Muscle of arm (tissue), 1 donor: ENCODE measurements at regions not wholly inside any gene's neighbourhood (a gene's known extent, or its start where the extent isn't known, plus 50 kb on each side); places are given as distances from the start of the nearest gene placed in this dataset.
"Not testable (repeated sequence)": the region's sequence is repeated elsewhere in the genome, so short reads cannot be mapped to it uniquely, and the experiment has no call there.

Source experiments
- DNase-seq: peaks from one replicate; pipeline ENCODE4 v3.0.0-alpha.2; 2013

GRCh38 chr1:91605566-91605965, 104.9 kb downstream of the CDC7 start:
- DNase-seq, result no peak

GRCh38 chr1:91606546-91607078, 106.0 kb downstream of the CDC7 start:
- no peak for DNase-seq

- DNase-seq, result not testable (repeated sequence)
Measured at GRCh38 chr1:91607686-91608085, 107.0 kb downstream of the CDC7 start.

GRCh38 chr1:91608876-91609275, 108.2 kb downstream of the CDC7 start:
- DNase-seq, result no peak

GRCh38 chr1:91609551-91609950, 108.9 kb downstream of the CDC7 start:
- no peak for DNase-seq

GRCh38 chr1:91610102-91610501, 109.5 kb downstream of the CDC7 start:
- DNase-seq, result no peak

GRCh38 chr1:91610789-91611188, 110.1 kb downstream of the CDC7 start:
- DNase-seq, result no peak

GRCh38 chr1:91611483-91611917, 110.8 kb downstream of the CDC7 start:
- DNase-seq, result no peak

GRCh38 chr1:91613595-91613994, 112.9 kb downstream of the CDC7 start:
- DNase-seq, result no peak

- no peak for DNase-seq
Measured at GRCh38 chr1:91616712-91617111, 116.1 kb downstream of the CDC7 start.

- DNase-seq, result peak; percentile 87
Measured at GRCh38 chr1:91617285-91617765, 116.7 kb downstream of the CDC7 start.

- peak; percentile 47 for DNase-seq
Measured at GRCh38 chr1:91619881-91620280, 119.2 kb downstream of the CDC7 start.

GRCh38 chr1:91621360-91621759, 120.7 kb downstream of the CDC7 start:
- DNase-seq, result no peak

GRCh38 chr1:91621907-91622306, 121.3 kb downstream of the CDC7 start:
- DNase-seq, result peak; percentile 47

- peak; percentile 53 for DNase-seq
Measured at GRCh38 chr1:91622616-91623015, 122.0 kb downstream of the CDC7 start.

- no peak for DNase-seq
Measured at GRCh38 chr1:91623020-91623419, 122.4 kb downstream of the CDC7 start.

GRCh38 chr1:91624331-91624730, 123.7 kb downstream of the CDC7 start:
- no peak for DNase-seq
